Neural progenitor cell (in vitro differentiated cells): ENCODE measurements at regions not wholly inside any gene's neighbourhood (a gene's known extent, or its start where the extent isn't known, plus 50 kb on each side); places are given as distances from the start of the nearest gene placed in this dataset.
"Not testable (repeated sequence)": the region's sequence is repeated elsewhere in the genome, so short reads cannot be mapped to it uniquely, and the experiment has no call there.

Experiments
- DNase-seq: peaks from one replicate; pipeline ENCODE4 v3.0.0-alpha.2; 2016; ENCODE audit warnings: low spot score
- H2AFZ ChIP-seq: fragments of 200-600 bp; sonication (generic); replicated peaks from 2 replicates; pipeline ENCODE4 v1.6.1; 2016; ENCODE audit warnings: antibody characterized with exemption
- H3F3A ChIP-seq: fragments of 200-600 bp; sonication (generic); 2 replicates; pipeline ENCODE4 v1.6.1; 2016; ENCODE audit warnings: antibody characterized with exemption, low read depth
- H3K27ac ChIP-seq: fragments of 200-600 bp; sonication (generic); 2 replicates; pipeline ENCODE4 v1.5.1; 2016; ENCODE audit warnings: mild to moderate bottlenecking
- H3K27me3 ChIP-seq: fragments of 200-600 bp; sonication (generic); 2 replicates; pipeline ENCODE4 v1.6.1; 2016; ENCODE audit warnings: mild to moderate bottlenecking, moderate library complexity
- H3K36me3 ChIP-seq: fragments of 200-600 bp; sonication (generic); 2 replicates; pipeline ENCODE4 v1.5.1; 2016
- H3K4me1 ChIP-seq: fragments of 200-600 bp; sonication (generic); 2 replicates; pipeline ENCODE4 v1.6.1; 2016; ENCODE audit warnings: mixed run types
- H3K4me2 ChIP-seq: fragments of 200-600 bp; sonication (generic); 2 replicates; pipeline ENCODE4 v1.6.1; 2016
- H3K4me3 ChIP-seq: fragments of 200-600 bp; sonication (generic); 2 replicates; pipeline ENCODE4 v1.5.1; 2016
- H3K79me2 ChIP-seq: fragments of 200-600 bp; sonication (generic); 2 replicates; pipeline ENCODE4 v1.6.1; 2016; ENCODE audit warnings: low read depth
- H3K9ac ChIP-seq: fragments of 200-600 bp; sonication (generic); 2 replicates; pipeline ENCODE4 v1.6.1; 2016
- H3K9me3 ChIP-seq: fragments of 200-600 bp; sonication (generic); 2 replicates; pipeline ENCODE4 v1.5.1; 2016; ENCODE audit warnings: low read depth
- H4K20me1 ChIP-seq: fragments of 200-600 bp; sonication (generic); 2 replicates; pipeline ENCODE4 v1.6.1; 2016; ENCODE audit warnings: low read depth
- H3K27ac Mint-ChIP-seq: 3 replicates; pipeline ENCODE4 v1.8.0; 2021; ENCODE audit warnings: mixed read lengths
- H3K27me3 Mint-ChIP-seq: 2 replicates; pipeline ENCODE4 v1.8.0; 2022; ENCODE audit warnings: low read depth, mild to moderate bottlenecking, inconsistent platforms, moderate library complexity, mixed read lengths; ENCODE audit not compliant: insufficient read depth
- H3K36me3 Mint-ChIP-seq: 3 replicates; pipeline ENCODE4 v1.8.0; 2021; ENCODE audit warnings: mixed read lengths
- H3K4me1 Mint-ChIP-seq: 3 replicates; pipeline ENCODE4 v1.8.0; 2021; ENCODE audit warnings: mixed read lengths
- H3K4me3 Mint-ChIP-seq: 3 replicates; pipeline ENCODE4 v1.8.0; 2021; ENCODE audit warnings: mild to moderate bottlenecking, moderate library complexity, mixed read lengths
- H3K9me3 Mint-ChIP-seq: 3 replicates; pipeline ENCODE4 v1.8.0; 2020; ENCODE audit warnings: mixed read lengths
- EZH2 ChIP-seq: fragments of 200-600 bp; sonication (generic); IDR thresholded peaks from 2 replicates; pipeline ENCODE4 v1.6.1; 2017; ENCODE audit warnings: antibody characterized with exemption, mild to moderate bottlenecking, moderate library complexity
- EZH2phosphoT487 ChIP-seq: fragments of 200-600 bp; sonication (generic); IDR thresholded peaks from 2 replicates; pipeline ENCODE4 v1.6.1; 2017; ENCODE audit warnings: antibody characterized with exemption
- TF ChIP-seq, protein P1 (sequence below): fragments of 200-600 bp; sonication (generic); IDR thresholded peaks from 2 replicates; pipeline ENCODE4 v1.5.1; 2017; ENCODE audit warnings: antibody characterized with exemption, mild to moderate bottlenecking

DNA sequence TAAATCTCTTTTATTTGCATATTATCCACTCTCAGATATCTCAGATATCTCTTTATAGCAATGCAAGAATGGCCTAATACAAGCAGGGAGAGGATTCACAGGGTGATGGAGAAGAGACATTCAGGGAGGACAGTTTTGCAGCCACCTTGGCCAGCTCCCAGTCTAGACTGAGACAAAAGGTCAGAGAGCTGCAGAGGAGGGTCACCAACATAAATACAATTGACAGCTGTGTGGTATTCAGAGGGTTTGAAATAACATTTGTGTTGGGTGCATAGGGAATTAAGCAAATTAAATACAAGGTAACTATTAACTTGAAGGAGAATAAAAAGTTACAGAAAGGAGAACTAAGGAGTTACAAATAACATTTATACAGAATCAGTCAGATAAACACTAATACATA lies 189.5 kb upstream of the TAPT1 start:
- Histone ChIP-seq H3K9me3 (no peaks in the 10 kb centered on the region), H3K4me3 (no peak overlapping the region), H3K36me3 (no peaks in the 10 kb centered on the region), H3K4me1 (no peaks in the 10 kb centered on the region), H2AFZ (no peak overlapping the region), H3F3A (no peaks in the 10 kb centered on the region), H3K4me2 (no peak overlapping the region), H3K27ac (no peak overlapping the region), H3K27me3 (no peaks in the 10 kb centered on the region), H3K9ac (no peak overlapping the region), H4K20me1 (no peaks in the 10 kb centered on the region), H3K79me2 (no peaks in the 10 kb centered on the region)
- Mint-ChIP-seq H3K9me3 (peaks cover 16% of the 10 kb centered on the region), H3K27me3 (no peaks in the 10 kb centered on the region), H3K4me3 (no peak overlapping the region), H3K27ac (no peak overlapping the region), H3K4me1 (peaks cover 5% of the 10 kb centered on the region), H3K36me3 (no peaks in the 10 kb centered on the region)
- no peak for DNase-seq
- TF ChIP-seq EZH2phosphoT487 (no peak), EZH2 (no peak)
- TF ChIP-seq, protein P1, sequence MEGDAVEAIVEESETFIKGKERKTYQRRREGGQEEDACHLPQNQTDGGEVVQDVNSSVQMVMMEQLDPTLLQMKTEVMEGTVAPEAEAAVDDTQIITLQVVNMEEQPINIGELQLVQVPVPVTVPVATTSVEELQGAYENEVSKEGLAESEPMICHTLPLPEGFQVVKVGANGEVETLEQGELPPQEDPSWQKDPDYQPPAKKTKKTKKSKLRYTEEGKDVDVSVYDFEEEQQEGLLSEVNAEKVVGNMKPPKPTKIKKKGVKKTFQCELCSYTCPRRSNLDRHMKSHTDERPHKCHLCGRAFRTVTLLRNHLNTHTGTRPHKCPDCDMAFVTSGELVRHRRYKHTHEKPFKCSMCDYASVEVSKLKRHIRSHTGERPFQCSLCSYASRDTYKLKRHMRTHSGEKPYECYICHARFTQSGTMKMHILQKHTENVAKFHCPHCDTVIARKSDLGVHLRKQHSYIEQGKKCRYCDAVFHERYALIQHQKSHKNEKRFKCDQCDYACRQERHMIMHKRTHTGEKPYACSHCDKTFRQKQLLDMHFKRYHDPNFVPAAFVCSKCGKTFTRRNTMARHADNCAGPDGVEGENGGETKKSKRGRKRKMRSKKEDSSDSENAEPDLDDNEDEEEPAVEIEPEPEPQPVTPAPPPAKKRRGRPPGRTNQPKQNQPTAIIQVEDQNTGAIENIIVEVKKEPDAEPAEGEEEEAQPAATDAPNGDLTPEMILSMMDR: no peak

DNA sequence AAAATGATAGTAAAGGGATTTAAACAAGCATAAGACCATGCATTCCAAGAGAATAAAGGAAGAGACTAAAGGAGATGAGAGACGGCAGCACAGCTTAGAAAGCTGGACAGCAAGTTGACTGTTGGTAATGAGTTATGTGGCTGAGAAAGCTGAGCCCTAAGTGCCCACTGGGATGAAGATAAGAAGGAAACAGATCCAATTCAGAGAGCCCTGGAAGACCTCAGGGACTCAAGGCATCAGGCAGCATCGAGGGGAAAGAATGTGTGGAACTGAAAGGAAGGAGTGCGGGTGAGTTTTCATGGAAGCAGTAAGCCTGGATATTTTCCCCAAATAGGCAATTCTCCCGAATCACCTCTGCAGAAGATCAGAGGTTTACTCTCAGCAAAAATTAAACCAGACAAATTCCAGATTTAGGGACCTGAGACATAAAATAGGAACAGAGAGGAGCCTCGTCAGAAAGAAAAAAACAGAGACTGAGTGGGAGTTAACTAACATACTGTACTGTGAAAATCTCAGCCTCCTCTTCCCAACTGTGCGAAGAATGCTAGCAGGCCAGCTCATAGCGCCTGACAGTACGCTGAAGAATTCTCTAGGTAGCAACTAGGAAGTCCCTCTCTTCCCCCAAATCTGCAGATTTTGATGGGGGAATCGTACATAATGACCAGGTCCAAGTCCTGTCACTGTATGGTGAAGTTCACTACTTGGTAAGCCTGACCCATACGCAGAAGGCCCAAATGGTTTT lies 187.7 kb upstream of the TAPT1 start:
- Histone ChIP-seq H3F3A (no peaks in the 10 kb centered on the region), H3K27ac (no peak overlapping the region), H3K36me3 (no peaks in the 10 kb centered on the region), H3K79me2 (no peaks in the 10 kb centered on the region), H3K4me1 (no peaks in the 10 kb centered on the region), H4K20me1 (no peaks in the 10 kb centered on the region), H2AFZ (no peak overlapping the region), H3K4me2 (no peak overlapping the region), H3K4me3 (no peak overlapping the region), H3K9ac (no peak overlapping the region), H3K27me3 (no peaks in the 10 kb centered on the region), H3K9me3 (no peaks in the 10 kb centered on the region)
- Mint-ChIP-seq H3K27ac (no peak overlapping the region), H3K9me3 (peaks cover 4% of the 10 kb centered on the region), H3K36me3 (no peaks in the 10 kb centered on the region), H3K4me1 (peaks cover 5% of the 10 kb centered on the region), H3K27me3 (no peaks in the 10 kb centered on the region), H3K4me3 (no peak overlapping the region)
- TF ChIP-seq EZH2phosphoT487 (no peak), EZH2 (no peak)
- TF ChIP-seq, protein P1: no peak
- no peak for DNase-seq

DNA sequence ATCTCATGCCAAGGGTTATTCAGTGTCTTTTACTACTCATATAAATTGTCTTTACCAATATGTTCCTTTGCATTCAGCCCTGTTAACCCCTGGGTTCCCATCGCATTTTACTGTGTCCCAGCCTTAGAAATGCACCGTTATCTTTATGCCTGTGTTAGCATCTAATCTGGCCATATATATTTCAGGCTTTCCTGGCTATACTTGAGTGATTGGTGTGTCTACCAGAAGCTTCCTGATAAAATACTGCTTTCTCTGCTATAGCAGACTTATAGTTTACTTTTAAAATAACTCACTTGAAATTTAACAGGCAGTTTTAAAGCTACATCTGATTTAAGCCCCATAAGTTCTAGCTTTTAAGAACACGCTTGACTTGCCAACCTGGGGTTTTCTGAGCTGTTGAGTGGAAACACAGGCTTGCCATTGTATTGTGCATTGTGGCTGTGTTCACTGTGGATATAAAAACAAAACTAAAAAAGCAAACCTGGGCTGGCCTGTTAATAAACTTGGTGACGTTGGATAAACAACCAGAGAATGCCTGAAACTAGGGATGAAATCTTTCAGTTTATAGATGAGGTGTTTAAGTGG lies 185.3 kb upstream of the TAPT1 start:
- H3K79me2 ChIP-seq: no peaks in the 10 kb centered on the region
- H3K4me3 ChIP-seq: no peak overlapping the region
- H3K27ac ChIP-seq: no peak overlapping the region
- TF ChIP-seq, protein P1: no peak
- TF ChIP-seq EZH2 (no peak), EZH2phosphoT487 (no peak)
- H3F3A ChIP-seq: no peaks in the 10 kb centered on the region
- H3K4me1 ChIP-seq: no peaks in the 10 kb centered on the region
- no peaks in the 10 kb centered on the region for H3K36me3 ChIP-seq
- no peak overlapping the region for H3K4me3 Mint-ChIP-seq
- H3K4me1 Mint-ChIP-seq: peaks cover 5% of the 10 kb centered on the region
- no peak overlapping the region for H3K27ac Mint-ChIP-seq
- H2AFZ ChIP-seq: no peak overlapping the region
- no peaks in the 10 kb centered on the region for H3K36me3 Mint-ChIP-seq
- no peak overlapping the region for H3K4me2 ChIP-seq
- no peak for DNase-seq
- H3K9me3 ChIP-seq: no peaks in the 10 kb centered on the region
- no peaks in the 10 kb centered on the region for H3K9me3 Mint-ChIP-seq
- no peaks in the 10 kb centered on the region for H3K27me3 Mint-ChIP-seq
- no peak overlapping the region for H3K9ac ChIP-seq
- no peaks in the 10 kb centered on the region for H3K27me3 ChIP-seq
- H4K20me1 ChIP-seq: no peaks in the 10 kb centered on the region

DNA sequence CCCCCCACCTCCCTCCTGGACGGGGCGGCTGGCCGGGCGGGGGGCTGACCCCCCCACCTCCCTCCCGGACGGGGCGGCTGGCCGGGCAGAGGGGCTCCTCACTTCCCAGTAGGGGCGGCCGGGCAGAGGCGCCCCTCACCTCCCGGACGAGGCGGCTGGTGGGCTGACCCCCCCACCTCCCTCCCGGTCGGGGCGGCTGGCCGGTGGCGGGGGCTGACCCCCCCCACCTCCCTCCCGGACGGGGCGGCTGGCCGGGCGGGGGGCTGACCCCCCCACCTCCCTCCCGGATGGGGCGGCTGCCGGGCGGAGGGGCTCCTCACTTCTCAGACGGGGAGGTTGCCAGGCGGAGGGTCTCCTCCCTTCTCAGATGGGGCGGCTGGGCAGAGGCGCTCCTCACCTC lies 166.9 kb upstream of the TAPT1 start:
- H3F3A ChIP-seq, H3K4me1 ChIP-seq, H3K9ac ChIP-seq, H3K27ac ChIP-seq, H3K79me2 ChIP-seq, H3K4me1 Mint-ChIP-seq, H2AFZ ChIP-seq, DNase-seq, H3K4me3 Mint-ChIP-seq, H3K4me3 ChIP-seq, H3K27me3 Mint-ChIP-seq, H4K20me1 ChIP-seq, H3K9me3 ChIP-seq, H3K27ac Mint-ChIP-seq, H3K27me3 ChIP-seq, H3K4me2 ChIP-seq, H3K36me3 ChIP-seq, H3K36me3 Mint-ChIP-seq: not testable (repeated sequence)
- peaks cover 13% of the 10 kb centered on the region for H3K9me3 Mint-ChIP-seq
